Sigmoid colon (tissue), 4 donors: ENCODE measurements at regions not wholly inside any gene's neighbourhood (a gene's known extent, or its start where the extent isn't known, plus 50 kb on each side); places are given as distances from the start of the nearest gene placed in this dataset.

Source experiments
- CTCF ChIP-seq, 4 experiments: fragments of 450-650 bp in 3 of 4; fragments of 200-600 bp in 1 of 4; IDR thresholded peaks; one replicate each; pipeline ENCODE4 v1.5.1; 2016 to 2019; ENCODE audit warnings: antibody characterized with exemption in 4 of 4, mild to moderate bottlenecking in 3 of 4, moderate library complexity in 2 of 4
- POLR2AphosphoS5 ChIP-seq, 4 donors: sonication (generic); formaldehyde crosslinking; IDR thresholded peaks; one replicate each; pipeline ENCODE4 v1.6.1; 2017; ENCODE audit warnings: antibody characterized with exemption in 4 of 4

- TF ChIP-seq CTCF (IDR thresholded peaks at IDR 0.05) (no peak), POLR2AphosphoS5 (IDR thresholded peaks at IDR 0.05) (peak; percentile 26 to 71 (median 58))
Measured at GRCh38 chr3:106413683-106414082, 544.9 kb upstream of the CBLB start.
